Spleen (tissue), 7 donors: ENCODE measurements at regions not wholly inside any gene's neighbourhood (a gene's known extent, or its start where the extent isn't known, plus 50 kb on each side); places are given as distances from the start of the nearest gene placed in this dataset.

ENCODE experiments used
- CTCF ChIP-seq, 11 experiments: fragments of 200-600 bp in 7 of 11; fragments of 450-650 bp in 4 of 11; sonication (generic) in 4 of 11; IDR thresholded peaks in 8 of 11; conservative IDR thresholded peaks in 3 of 11; 1 replicate in 7 of 11; 2 replicates in 4 of 11; pipeline versions ENCODE4 v1.4.0 to v1.8.0; 2016 to 2021; ENCODE audit warnings: antibody characterized with exemption in 11 of 11, inconsistent platforms in 4 of 11, mild to moderate bottlenecking in 1 of 11
- POLR2A ChIP-seq, 3 donors: fragments of 450-650 bp; IDR thresholded peaks; one replicate each; pipeline ENCODE4 v1.5.1; 2017; ENCODE audit warnings: antibody characterized with exemption in 3 of 3, mild to moderate bottlenecking in 1 of 3
- POLR2AphosphoS5 ChIP-seq, 3 donors: sonication (generic); formaldehyde crosslinking; IDR thresholded peaks; one replicate each; pipeline ENCODE4 v1.5.1; 2017; ENCODE audit warnings: antibody characterized with exemption in 3 of 3
- donor health status: DM: no; HTN: no; CAD: no; lungs with moderate emphysema.
- donor health status: DM: no; HTN: no; CAD: no.
- donor health status: DM: no; HTN: no; CAD: no.

DNA sequence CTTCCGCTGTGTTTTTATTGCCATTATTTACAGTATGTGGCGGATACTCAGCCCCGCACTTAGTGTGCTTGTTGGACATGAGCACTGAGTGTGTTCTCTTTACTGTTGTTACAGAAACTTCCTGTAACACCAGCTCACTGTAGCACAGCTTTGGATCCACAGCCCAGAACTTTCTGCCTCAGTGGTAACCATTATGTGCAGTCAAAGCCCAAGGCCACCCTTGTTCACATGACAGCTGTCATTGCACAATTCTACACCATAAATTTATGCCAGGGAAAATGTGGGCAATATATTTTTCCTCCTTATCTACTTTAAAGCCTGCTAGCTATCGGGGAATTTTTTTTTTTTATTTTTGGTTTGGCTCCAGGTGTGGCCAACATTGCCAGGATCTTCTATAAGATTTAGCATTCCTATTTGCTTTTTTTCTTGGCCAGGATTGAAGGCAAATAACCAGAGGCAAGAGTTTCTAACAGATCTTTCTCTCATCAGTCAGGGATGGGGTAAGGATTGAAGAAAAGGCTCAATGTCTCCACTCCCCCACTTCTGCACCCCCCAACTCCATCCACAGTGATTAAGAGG is 176.0 kb upstream of the PELI2 start:
- TF ChIP-seq CTCF (IDR thresholded peaks at IDR 0.05 in 8 of 11, conservative IDR thresholded peaks at IDR 0.05 in 3 of 11), result no peak
- no peak for TF ChIP-seq POLR2A (IDR thresholded peaks at IDR 0.05)
- TF ChIP-seq POLR2AphosphoS5 (IDR thresholded peaks at IDR 0.05), result no peak
